Memory B cell (primary cell): ENCODE measurements at regions not wholly inside any gene's neighbourhood (a gene's known extent, or its start where the extent isn't known, plus 50 kb on each side); places are given as distances from the start of the nearest gene placed in this dataset.
"Not testable (repeated sequence)": the region's sequence is repeated elsewhere in the genome, so short reads cannot be mapped to it uniquely, and the experiment has no call there.

Experiments used
- ATAC-seq: fragments of 150-1000 bp; cut with Tn5 transposase; 2 replicates; pipeline ENCODE4 v1.10.0; 2021; ENCODE audit warnings: low read depth, mild to moderate bottlenecking, moderate library complexity
- DNase-seq, 2 donors: peaks; one replicate each; pipeline ENCODE4 v3.0.0; 2022; ENCODE audit warnings: low spot score in 2 of 2
- H3K27ac Mint-ChIP-seq: one replicate; pipeline ENCODE4 v1.8.0; 2022; ENCODE audit warnings: mild to moderate bottlenecking, moderate library complexity, mixed read lengths
- H3K27me3 Mint-ChIP-seq: one replicate; pipeline ENCODE4 v1.8.0; 2022; ENCODE audit warnings: mixed read lengths
- H3K36me3 Mint-ChIP-seq: one replicate; pipeline ENCODE4 v1.8.0; 2022; ENCODE audit warnings: mild to moderate bottlenecking, mixed read lengths
- H3K4me1 Mint-ChIP-seq: one replicate; pipeline ENCODE4 v1.8.0; 2022; ENCODE audit warnings: mixed read lengths
- H3K4me3 Mint-ChIP-seq: one replicate; pipeline ENCODE4 v1.8.0; 2022; ENCODE audit warnings: mild to moderate bottlenecking, moderate library complexity, mixed read lengths
- H3K9me3 Mint-ChIP-seq: one replicate; pipeline ENCODE4 v1.8.0; 2022; ENCODE audit warnings: mixed read lengths

- DNase-seq: no peak
- H3K27ac Mint-ChIP-seq: no peak overlapping the region
- no peak for ATAC-seq
- H3K27me3 Mint-ChIP-seq: peaks cover 6% of the 10 kb centered on the region
- no peaks in the 10 kb centered on the region for H3K4me1 Mint-ChIP-seq
- no peaks in the 10 kb centered on the region for H3K9me3 Mint-ChIP-seq
- H3K4me3 Mint-ChIP-seq: no peak overlapping the region
- peaks cover 3% of the 10 kb centered on the region for H3K36me3 Mint-ChIP-seq
These were observed 70.2 kb upstream of the KIF26B start for GRCh38 chr1:245084551-245084950.

GRCh38 chr1:245079021-245079609, 75.7 kb upstream of the KIF26B start:
- Mint-ChIP-seq H3K36me3 (no peaks in the 10 kb centered on the region), H3K4me1 (no peaks in the 10 kb centered on the region)
- no peak for DNase-seq

GRCh38 chr1:245074898-245075297, 79.9 kb upstream of the KIF26B start:
- ATAC-seq (no peak), DNase-seq (no peak)
- no peak overlapping the region for H3K27ac Mint-ChIP-seq
- H3K4me3 Mint-ChIP-seq: no peak overlapping the region
- H3K27me3 Mint-ChIP-seq: peaks cover 4% of the 10 kb centered on the region
- H3K36me3 Mint-ChIP-seq: peaks cover 3% of the 10 kb centered on the region
- H3K4me1 Mint-ChIP-seq: no peaks in the 10 kb centered on the region
- no peaks in the 10 kb centered on the region for H3K9me3 Mint-ChIP-seq

More at GRCh38 chr1:245079021-245079609, 75.7 kb upstream of the KIF26B start:
- H3K9me3 Mint-ChIP-seq: no peaks in the 10 kb centered on the region
- no peak overlapping the region for H3K4me3 Mint-ChIP-seq
- H3K27ac Mint-ChIP-seq: no peak overlapping the region
- H3K27me3 Mint-ChIP-seq: peaks cover 10% of the 10 kb centered on the region
- no peak for ATAC-seq

GRCh38 chr1:245074232-245074747, 80.5 kb upstream of the KIF26B start:
- DNase-seq: no peak
- H3K27me3 Mint-ChIP-seq: peaks cover 4% of the 10 kb centered on the region
- no peak for ATAC-seq
- peaks cover 3% of the 10 kb centered on the region for H3K36me3 Mint-ChIP-seq
- no peaks in the 10 kb centered on the region for H3K9me3 Mint-ChIP-seq
- H3K27ac Mint-ChIP-seq: no peak overlapping the region
- no peak overlapping the region for H3K4me3 Mint-ChIP-seq
- no peaks in the 10 kb centered on the region for H3K4me1 Mint-ChIP-seq

- no peaks in the 10 kb centered on the region for H3K27me3 Mint-ChIP-seq
- H3K36me3 Mint-ChIP-seq: peaks cover 3% of the 10 kb centered on the region
- DNase-seq (no peak), ATAC-seq (no peak)
- no peaks in the 10 kb centered on the region for H3K9me3 Mint-ChIP-seq
- no peak overlapping the region for H3K4me3 Mint-ChIP-seq
- H3K27ac Mint-ChIP-seq: no peak overlapping the region
- H3K4me1 Mint-ChIP-seq: no peaks in the 10 kb centered on the region
These were observed 83.8 kb upstream of the KIF26B start for GRCh38 chr1:245070836-245071615.

GRCh38 chr1:245067257-245067656, 87.5 kb upstream of the KIF26B start:
- H3K9me3 Mint-ChIP-seq: no peaks in the 10 kb centered on the region
- H3K36me3 Mint-ChIP-seq: peaks cover 7% of the 10 kb centered on the region
- no peak overlapping the region for H3K4me3 Mint-ChIP-seq
- H3K27me3 Mint-ChIP-seq: no peaks in the 10 kb centered on the region
- H3K27ac Mint-ChIP-seq: no peak overlapping the region
- ATAC-seq (no peak), DNase-seq (no peak)
- no peaks in the 10 kb centered on the region for H3K4me1 Mint-ChIP-seq

- ATAC-seq: no peak
- Mint-ChIP-seq H3K4me3 (no peak overlapping the region), H3K27ac (no peak overlapping the region), H3K4me1 (peaks cover under 1% of the 10 kb centered on the region), H3K9me3 (no peaks in the 10 kb centered on the region), H3K27me3 (no peaks in the 10 kb centered on the region), H3K36me3 (peaks cover 4% of the 10 kb centered on the region)
- no peak for DNase-seq
These were observed 92.0 kb upstream of the KIF26B start for GRCh38 chr1:245062741-245063305.

- H3K36me3 Mint-ChIP-seq, H3K4me1 Mint-ChIP-seq, ATAC-seq, H3K27ac Mint-ChIP-seq, H3K27me3 Mint-ChIP-seq, H3K4me3 Mint-ChIP-seq, DNase-seq, H3K9me3 Mint-ChIP-seq: not testable (repeated sequence)
These were observed 93.0 kb upstream of the KIF26B start for GRCh38 chr1:245061808-245062207.

GRCh38 chr1:245060684-245061374, 94.0 kb upstream of the KIF26B start:
- Mint-ChIP-seq H3K27me3 (no peaks in the 10 kb centered on the region), H3K36me3 (peaks cover 4% of the 10 kb centered on the region), H3K9me3 (no peaks in the 10 kb centered on the region), H3K4me3 (no peak overlapping the region), H3K4me1 (peaks cover 2% of the 10 kb centered on the region), H3K27ac (no peak overlapping the region)
- ATAC-seq: no peak
- no peak for DNase-seq

- Mint-ChIP-seq H3K9me3 (no peaks in the 10 kb centered on the region), H3K4me3 (no peak overlapping the region), H3K27ac (no peak overlapping the region), H3K36me3 (peaks cover 6% of the 10 kb centered on the region), H3K4me1 (peaks cover 2% of the 10 kb centered on the region), H3K27me3 (peaks cover 2% of the 10 kb centered on the region)
- ATAC-seq: no peak
- no peak for DNase-seq
These were observed 94.9 kb upstream of the KIF26B start for GRCh38 chr1:245059806-245060424.

- H3K4me3 Mint-ChIP-seq: no peak overlapping the region
- no peaks in the 10 kb centered on the region for H3K9me3 Mint-ChIP-seq
- H3K27ac Mint-ChIP-seq: no peak overlapping the region
- DNase-seq (no peak), ATAC-seq (no peak)
- peaks cover 8% of the 10 kb centered on the region for H3K27me3 Mint-ChIP-seq
- H3K36me3 Mint-ChIP-seq: peaks cover 6% of the 10 kb centered on the region
- H3K4me1 Mint-ChIP-seq: peaks cover 8% of the 10 kb centered on the region
These were observed 95.9 kb upstream of the KIF26B start for GRCh38 chr1:245058882-245059281.

GRCh38 chr1:245058436-245058835, 96.3 kb upstream of the KIF26B start:
- Mint-ChIP-seq H3K36me3 (peaks cover 6% of the 10 kb centered on the region), H3K4me3 (no peak overlapping the region), H3K27ac (no peak overlapping the region), H3K4me1 (peaks cover 8% of the 10 kb centered on the region), H3K9me3 (no peaks in the 10 kb centered on the region), H3K27me3 (peaks cover 8% of the 10 kb centered on the region)
- ATAC-seq (no peak), DNase-seq (no peak)

GRCh38 chr1:245056913-245057312, 97.9 kb upstream of the KIF26B start:
- Mint-ChIP-seq H3K4me3 (no peak overlapping the region), H3K4me1 (peaks cover 12% of the 10 kb centered on the region), H3K36me3 (peaks cover 3% of the 10 kb centered on the region), H3K9me3 (no peaks in the 10 kb centered on the region), H3K27ac (no peak overlapping the region), H3K27me3 (peaks cover 11% of the 10 kb centered on the region)
- DNase-seq (no peak), ATAC-seq (no peak)

GRCh38 chr1:245056296-245056695, 98.5 kb upstream of the KIF26B start:
- not testable (repeated sequence) for DNase-seq, H3K9me3 Mint-ChIP-seq, H3K36me3 Mint-ChIP-seq, H3K27ac Mint-ChIP-seq, H3K4me3 Mint-ChIP-seq, ATAC-seq
- peaks cover 18% of the 10 kb centered on the region for H3K4me1 Mint-ChIP-seq
- peaks cover 16% of the 10 kb centered on the region for H3K27me3 Mint-ChIP-seq
